ENCODE measurements at regions not wholly inside any gene's neighbourhood (a gene's known extent, or its start where the extent isn't known, plus 50 kb on each side); places are given as distances from the start of the nearest gene placed in this dataset.

GRCh38 chr4:186898367-186898766 lies 174.7 kb upstream of the FAT1 start:
- TF ChIP-seq POLR2A (IDR thresholded peaks at IDR 0.05): no peak
- no peak for TF ChIP-seq CTCF (IDR thresholded peaks at IDR 0.05)
